HepG2 (cell line): ENCODE measurements at regions not wholly inside any gene's neighbourhood (a gene's known extent, or its start where the extent isn't known, plus 50 kb on each side); places are given as distances from the start of the nearest gene placed in this dataset.

Experiments
- ATAC-seq: fragments of 200-7000 bp; cut with Tn5 transposase; 3 replicates; pipeline ENCODE4 v1.9.1; 2020; ENCODE audit warnings: mild to moderate bottlenecking, moderate library complexity
- BruUV-seq: library from RNA; stranded (reverse); fragments of 400-500 nt; replicated peaks from 2 replicates; lab custom pipeline; 2021; lab: Mats Ljungman, UMichigan
- CTCF ChIA-PET: fragments of 300-600 bp; formaldehyde crosslinking; extraction: SDS; loops from one replicate; lab custom pipeline; 2021; ENCODE audit warnings: low total read pairs, inconsistent platforms, low intra/inter-chr PET ratio; lab: Yijun Ruan, JAX
- POLR2A ChIA-PET: fragments of 350-600 bp; sonication (Branson Sonifier 250); formaldehyde crosslinking; loops from one replicate; lab custom pipeline; 2020; ENCODE audit warnings: antibody characterized with exemption, inconsistent platforms; lab: Yijun Ruan, JAX
- DNase-seq: peaks from one replicate; pipeline ENCODE4 v3.0.0-alpha.2; 2015; ENCODE audit warnings: low spot score
- FAIRE-seq: peaks from 3 replicates; lab custom pipeline; 2011; peaks lifted over from hg19 to GRCh38; lab: Jason Lieb, UNC
- H2AFZ ChIP-seq: one replicate; pipeline ENCODE4 v1.6.1; 2011; ENCODE audit warnings: low read length, inconsistent platforms
- H3K27ac ChIP-seq: fragments of 300-600 bp; 3 replicates; pipeline ENCODE4 v1.8.0; 2011; ENCODE audit warnings: mixed run types, mild to moderate bottlenecking, mixed read lengths, low read length, inconsistent platforms; ENCODE audit not compliant: insufficient read depth; ENCODE audit errors: extremely low read length
- H3K27me3 ChIP-seq, 2 experiments: fragments of 200-600 bp in 1 of 2; 2 replicates in 1 of 2; 3 replicates in 1 of 2; pipeline versions ENCODE4 v1.6.0 to v1.8.0; 2011; ENCODE audit warnings: low read length in 2 of 2, mild to moderate bottlenecking in 2 of 2, moderate library complexity in 2 of 2, inconsistent platforms in 1 of 2; ENCODE audit not compliant: insufficient read depth in 2 of 2, control insufficient read depth in 1 of 2
- H3K36me3 ChIP-seq, 2 experiments: fragments of 200-600 bp in 1 of 2; replicated peaks in 1 of 2; 2 replicates in 1 of 2; 3 replicates in 1 of 2; pipeline versions ENCODE4 v1.5.1 to v1.8.0; 2011; ENCODE audit warnings: low read length in 2 of 2, inconsistent platforms in 1 of 2; ENCODE audit not compliant: insufficient read depth in 2 of 2, control insufficient read depth in 1 of 2
- H3K4me1 ChIP-seq: 2 replicates; pipeline ENCODE4 v1.5.1; 2012; ENCODE audit warnings: low read length, inconsistent platforms; ENCODE audit not compliant: insufficient read depth
- H3K4me2 ChIP-seq: 2 replicates; pipeline ENCODE4 v1.6.0; 2011; ENCODE audit warnings: low read depth, low read length, inconsistent platforms
- H3K4me3 ChIP-seq, 3 experiments: fragments of 200-600 bp in 1 of 3; sonication (generic), shearing (Covaris generic) in 1 of 3; replicated peaks in 1 of 3; 2 replicates each; pipeline ENCODE4 v1.5.1; 2011 to 2016; ENCODE audit warnings: low read length in 3 of 3, inconsistent platforms in 2 of 3, low read depth in 2 of 3, mild to moderate bottlenecking in 2 of 3, control low read depth in 1 of 3, mixed read lengths in 1 of 3; ENCODE audit not compliant: insufficient read depth in 1 of 3
- H3K79me2 ChIP-seq: one replicate; pipeline ENCODE4 v1.6.1; 2011; ENCODE audit warnings: low read length, inconsistent platforms; ENCODE audit not compliant: insufficient read depth
- H3K9ac ChIP-seq: 2 replicates; pipeline ENCODE4 v1.6.0; 2011; ENCODE audit warnings: mild to moderate bottlenecking, low read depth, low read length, inconsistent platforms; ENCODE audit not compliant: insufficient read depth
- H3K9me3 ChIP-seq: 2 replicates; pipeline ENCODE4 v1.5.1; 2012; ENCODE audit warnings: mild to moderate bottlenecking, low read length
- H4K20me1 ChIP-seq: 2 replicates; pipeline ENCODE4 v1.6.0; 2011; ENCODE audit warnings: inconsistent platforms, mild to moderate bottlenecking, low read length, moderate library complexity; ENCODE audit not compliant: insufficient read depth
- GMEB1 ChIP-seq: sonication (generic); formaldehyde crosslinking; IDR thresholded peaks from 2 replicates; pipeline ENCODE4 v1.5.1; 2020; ENCODE audit warnings: missing genetic modification reagents, mild to moderate bottlenecking, borderline replicate concordance
- KDM5B ChIP-seq: sonication (generic); formaldehyde crosslinking; IDR thresholded peaks from 2 replicates; pipeline ENCODE4 v1.4.0; 2020; ENCODE audit warnings: missing genetic modification reagents, mild to moderate bottlenecking, borderline replicate concordance
- PHB2 ChIP-seq: fragments of 450-650 bp; IDR thresholded peaks from 2 replicates; pipeline ENCODE4 v1.6.1; 2018; ENCODE audit not compliant: partially characterized antibody
- SKI ChIP-seq: fragments of 450-650 bp; IDR thresholded peaks from one replicate; pipeline ENCODE4 v1.6.1; 2018; ENCODE audit warnings: mild to moderate bottlenecking; ENCODE audit not compliant: partially characterized antibody
- TCF7 ChIP-seq: sonication (generic); IDR thresholded peaks from 2 replicates; pipeline ENCODE4 v1.6.1; 2016; ENCODE audit warnings: antibody characterized with exemption, low read depth
- XRCC5 ChIP-seq: fragments of 200-400 bp; formaldehyde crosslinking; optimal IDR thresholded peaks from 2 replicates; pipeline ENCODE3; 2017; ENCODE audit warnings: mild to moderate bottlenecking, low read length
- ZMAT5 ChIP-seq: sonication (generic); formaldehyde crosslinking; IDR thresholded peaks from 2 replicates; pipeline ENCODE4 v1.5.0; 2020; ENCODE audit warnings: mild to moderate bottlenecking, low read depth, missing genetic modification reagents, borderline replicate concordance
- ZNF142 ChIP-seq: sonication (generic); formaldehyde crosslinking; IDR thresholded peaks from 2 replicates; pipeline ENCODE4 v1.4.0; 2020; ENCODE audit warnings: missing genetic modification reagents
- ZNF335 ChIP-seq: sonication (generic); formaldehyde crosslinking; IDR thresholded peaks from 2 replicates; pipeline ENCODE4 v1.4.0; 2020; ENCODE audit warnings: missing genetic modification reagents
- ZNF576 ChIP-seq: sonication (generic); formaldehyde crosslinking; IDR thresholded peaks from 2 replicates; pipeline ENCODE4 v1.4.0; 2020; ENCODE audit warnings: mild to moderate bottlenecking, missing genetic modification reagents
- ZNF652 ChIP-seq: IDR thresholded peaks from 2 replicates; pipeline ENCODE4 v1.6.1; 2016; ENCODE audit warnings: low read depth, borderline replicate concordance
- ZNF710 ChIP-seq: sonication (generic); formaldehyde crosslinking; IDR thresholded peaks from 2 replicates; pipeline ENCODE4 v1.5.0; 2020; ENCODE audit warnings: mild to moderate bottlenecking, missing genetic modification reagents, borderline replicate concordance
- ZNF775 ChIP-seq: sonication (generic); formaldehyde crosslinking; IDR thresholded peaks from 2 replicates; pipeline ENCODE4 v1.4.0; 2020; ENCODE audit warnings: missing genetic modification reagents, mild to moderate bottlenecking, moderate library complexity, borderline replicate concordance
- ZNF83 ChIP-seq: sonication (generic); formaldehyde crosslinking; IDR thresholded peaks from 2 replicates; pipeline ENCODE4 v1.4.0; 2020; ENCODE audit warnings: missing genetic modification reagents, mild to moderate bottlenecking, borderline replicate concordance
- WGBS: methylation state at CpG from one replicate; pipeline ENCODE4 v1.1.6; 2017; ENCODE audit warnings: low lambda C conversion rate; 5-methylcytosine and 5-hydroxymethylcytosine counted together
- in situ Hi-C: cut with HindIII; loops from 2 replicates; pipeline ENCODE4 v1.10.0; 2017; ENCODE audit warnings: low pct_unique_long_range_greater_than_20kb; ENCODE audit not compliant: extremely low pct_ligation_motif_present
- intact Hi-C: fragments of 100-400 bp; cut with micrococcal nuclease; formaldehyde crosslinking; loops from one replicate; pipeline ENCODE4 v1.10.0; 2022; ENCODE audit not compliant: unreplicated experiment

GRCh38 chr11:97445561-97445960 lies 1055.7 kb downstream of the JRKL start (continued):
- TF ChIP-seq XRCC5 (no peak), ZNF710 (CRISPR knock-in tag) (no peak), ZMAT5 (CRISPR knock-in tag) (no peak), TCF7 (no peak), ZNF335 (CRISPR knock-in tag) (no peak), ZNF83 (no peak), ZNF576 (CRISPR knock-in tag) (no peak)
- TF ChIP-seq, all 625 proteins: peak for 0

- no peaks in the 10 kb centered on the region for H4K20me1 ChIP-seq
- DNase-seq (no peak), FAIRE-seq (no peak), ATAC-seq (no peak)
- no peak overlapping the region for H3K27ac ChIP-seq
- intact Hi-C loops: no loop called here
- ChIA-PET POLR2A (no interaction called here), CTCF (no interaction called here)
- H3K4me1 ChIP-seq: no peaks in the 10 kb centered on the region
- no peak overlapping the region for H3K4me2 ChIP-seq
- no peaks in the 10 kb centered on the region for H3K27me3 ChIP-seq
- BruUV-seq: no TSS peak
- in situ Hi-C loops: loop anchor here (25.0 kb wide), 1 partner anchor 1561 kb away; the partner anchor contains the start of gene CNTN5
- WGBS: 0% methylated on average over 4 of the region's 4 CpGs
- no peaks in the 10 kb centered on the region for H3K79me2 ChIP-seq
- no peak overlapping the region for H3K9ac ChIP-seq
- H2AFZ ChIP-seq: no peak overlapping the region
- H3K9me3 ChIP-seq: no peaks in the 10 kb centered on the region
- no peaks in the 10 kb centered on the region for H3K36me3 ChIP-seq
- H3K4me3 ChIP-seq: no peak overlapping the region
- TF ChIP-seq PHB2 (no peak), GMEB1 (no peak), ZNF142 (CRISPR knock-in tag) (no peak), KDM5B (CRISPR knock-in tag) (no peak), SKI (no peak), ZNF775 (CRISPR knock-in tag) (no peak), ZNF652 (CRISPR knock-in tag) (no peak)
Measured at GRCh38 chr11:97451441-97451840, 1061.6 kb downstream of the JRKL start.
